ENCODE measurements at regions not wholly inside any gene's neighbourhood (a gene's known extent, or its start where the extent isn't known, plus 50 kb on each side); places are given as distances from the start of the nearest gene placed in this dataset.

GRCh38 chr11:42054351-42054900, 595.0 kb upstream of the LRRC4C start:
- FAIRE-seq: no peak

DNA sequence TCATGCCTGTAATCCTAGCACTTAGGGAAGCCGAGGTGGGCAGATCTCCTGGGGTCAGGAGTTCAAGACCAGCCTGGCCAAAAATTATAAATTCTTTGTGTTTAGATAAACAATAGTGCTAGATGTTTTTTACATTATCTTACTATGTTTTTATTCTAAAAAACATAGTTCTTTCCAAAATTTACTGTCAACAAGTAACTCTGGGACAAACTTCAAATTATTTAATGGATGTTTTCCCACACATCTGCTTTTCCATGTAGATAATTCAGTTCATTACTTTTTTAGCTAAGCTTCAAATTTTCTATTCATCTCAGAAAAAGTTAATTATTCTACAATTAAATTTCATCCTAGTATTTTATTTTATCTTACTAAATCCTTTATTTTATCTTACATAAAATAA, 596.2 kb upstream of the LRRC4C start:
- no peak for FAIRE-seq

- FAIRE-seq: no peak
These were observed 599.3 kb upstream of the LRRC4C start for GRCh38 chr11:42058794-42059193.

GRCh38 chr11:42065199-42065598, 605.7 kb upstream of the LRRC4C start:
- FAIRE-seq: peak; percentile 58

- FAIRE-seq: no peak
These were observed 606.7 kb upstream of the LRRC4C start for GRCh38 chr11:42066113-42066512.

DNA sequence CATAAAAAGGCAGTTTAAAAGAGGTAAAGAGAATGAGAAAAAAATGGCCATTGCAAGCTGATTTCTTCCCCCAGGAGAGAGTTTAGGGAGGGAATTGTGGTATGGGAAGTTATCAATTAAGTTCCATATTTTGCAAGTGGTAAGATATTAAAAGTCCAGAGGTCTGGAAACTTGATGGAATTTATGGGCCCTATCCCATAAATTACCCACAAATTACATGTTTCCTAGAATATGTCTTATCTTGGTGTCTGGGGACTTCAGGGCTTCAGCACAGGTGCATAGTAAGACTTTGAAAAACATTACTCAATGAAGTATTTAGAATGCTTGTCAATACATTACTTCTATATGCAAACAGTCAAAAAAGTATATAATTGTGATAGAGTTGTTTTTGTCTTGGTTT, 614.9 kb upstream of the LRRC4C start:
- no peak for FAIRE-seq

GRCh38 chr11:42075180-42075579, 615.7 kb upstream of the LRRC4C start:
- no peak for FAIRE-seq

DNA sequence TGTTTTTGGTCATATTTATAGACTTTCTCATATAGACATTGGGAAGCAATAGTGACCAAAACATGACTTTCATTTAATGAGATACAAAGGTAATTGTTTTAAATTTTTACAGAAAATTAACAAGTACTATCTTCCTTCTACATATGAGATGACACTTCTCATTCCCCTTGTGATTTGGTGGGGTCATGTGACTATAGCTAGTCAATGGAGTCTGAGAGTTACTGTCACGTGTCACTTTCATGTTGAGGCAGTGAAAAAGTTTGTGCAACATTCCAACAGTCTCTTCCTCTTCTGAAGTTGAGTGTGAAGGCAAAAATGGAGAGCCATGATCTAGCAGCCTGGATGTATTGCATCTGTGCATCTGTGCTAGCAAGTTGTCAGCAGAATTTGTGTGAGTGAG, 618.3 kb upstream of the LRRC4C start:
- FAIRE-seq: no peak

DNA sequence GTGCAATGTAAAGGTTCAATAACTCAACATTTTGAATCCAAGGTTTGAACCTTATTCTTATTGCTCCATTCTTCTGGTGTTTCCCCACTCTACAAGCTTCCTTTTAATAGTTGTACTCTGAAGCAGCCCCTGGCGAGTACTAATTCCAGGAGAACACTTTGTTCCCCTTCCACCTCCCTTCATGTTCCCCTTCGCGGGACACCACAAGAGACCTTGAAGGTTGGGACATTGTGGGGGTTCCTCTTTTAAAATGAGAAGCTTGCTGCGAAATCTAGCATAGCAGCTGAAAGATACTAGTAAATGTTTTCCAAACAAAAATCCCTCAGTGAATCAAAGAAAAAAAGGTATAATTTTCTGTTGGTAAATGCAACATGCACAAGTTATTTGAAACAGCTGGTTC, 626.3 kb upstream of the LRRC4C start:
- no peak for FAIRE-seq

DNA sequence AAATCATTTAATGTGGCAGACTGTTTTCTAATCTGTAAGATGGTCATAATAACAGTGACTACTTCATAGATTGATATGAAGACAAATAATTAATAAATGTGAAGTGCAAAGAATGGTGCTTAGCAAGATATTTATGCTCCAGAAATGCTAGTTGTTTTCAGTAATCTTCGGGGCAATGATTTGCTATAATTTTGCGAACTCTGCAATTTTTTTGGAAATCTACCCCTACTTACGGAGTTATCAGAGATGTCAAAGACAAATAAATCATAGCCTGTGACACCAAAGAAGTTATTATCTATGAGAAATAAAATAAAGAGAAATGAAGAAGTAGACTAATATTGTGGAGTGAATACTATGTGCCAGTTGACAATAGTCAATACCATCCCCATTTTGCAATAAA, 634.1 kb upstream of the LRRC4C start:
- FAIRE-seq: no peak

GRCh38 chr11:42098075-42098474, 638.6 kb upstream of the LRRC4C start:
- FAIRE-seq: no peak

GRCh38 chr11:42112866-42113265, 653.4 kb upstream of the LRRC4C start:
- FAIRE-seq: no peak

DNA sequence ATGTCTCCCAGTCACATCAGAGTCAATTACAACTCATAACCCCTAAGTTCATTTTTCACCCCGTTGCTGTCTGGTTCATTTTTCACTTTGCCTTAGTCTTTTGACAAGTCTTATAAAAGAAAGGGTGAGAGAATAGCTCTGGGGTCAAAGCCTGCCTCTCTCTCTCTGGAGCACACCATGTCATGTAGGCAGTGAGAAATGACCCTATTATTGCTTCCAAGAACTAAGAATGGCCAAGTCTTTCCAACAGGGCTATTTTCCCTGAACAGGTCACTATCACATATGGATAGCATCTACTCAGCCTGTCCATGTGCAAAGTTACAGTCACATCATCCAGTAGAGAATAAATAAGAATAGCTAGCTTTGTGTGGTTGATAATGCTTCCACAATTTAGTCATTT, 655.5 kb upstream of the LRRC4C start:
- no peak for FAIRE-seq

GRCh38 chr11:42138454-42138853, 679.0 kb upstream of the LRRC4C start:
- no peak for FAIRE-seq

- FAIRE-seq: no peak
These were observed 685.9 kb upstream of the LRRC4C start for GRCh38 chr11:42145311-42145710.

GRCh38 chr11:42161886-42162285, 702.4 kb upstream of the LRRC4C start:
- FAIRE-seq: no peak

DNA sequence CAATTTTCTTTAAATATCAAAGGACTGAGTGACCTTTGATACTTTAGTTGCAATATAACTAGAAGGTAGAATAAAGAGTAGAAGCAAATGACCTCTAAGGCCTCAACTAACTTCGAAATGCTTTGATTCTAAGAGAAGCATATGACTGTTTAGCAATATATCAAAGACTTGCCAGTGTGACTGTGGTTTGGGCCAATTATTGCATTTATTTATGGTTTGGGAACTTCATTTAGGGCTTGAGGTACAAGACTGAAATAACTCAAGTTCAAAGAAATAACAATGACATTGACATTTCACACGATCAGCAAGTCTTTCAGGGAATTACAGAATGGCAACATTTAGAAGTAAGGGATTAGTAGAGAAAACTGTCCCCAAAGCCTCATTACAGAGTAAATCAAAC, 709.7 kb upstream of the LRRC4C start:
- FAIRE-seq: no peak

- no peak for FAIRE-seq
These were observed 711.1 kb upstream of the LRRC4C start for GRCh38 chr11:42170601-42171000.

DNA sequence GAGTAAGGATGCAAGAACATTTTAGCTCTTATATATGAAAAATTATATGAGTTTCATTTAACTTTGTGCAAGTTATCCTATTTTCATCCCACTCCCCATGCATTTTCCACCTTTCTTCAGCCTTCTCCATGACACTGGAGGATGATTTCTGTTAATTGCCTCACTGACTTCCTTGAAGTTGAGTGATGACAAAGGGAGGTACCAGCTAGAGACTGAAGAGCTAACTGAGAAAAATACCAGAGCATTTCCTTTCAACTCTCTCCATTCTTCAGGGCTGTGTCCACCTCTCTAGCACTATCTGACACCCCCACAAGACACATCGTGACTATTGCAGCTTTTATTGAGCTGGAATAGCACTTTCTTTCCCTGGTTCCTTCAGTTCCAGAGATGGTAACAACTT, 711.6 kb upstream of the LRRC4C start:
- FAIRE-seq: no peak

DNA sequence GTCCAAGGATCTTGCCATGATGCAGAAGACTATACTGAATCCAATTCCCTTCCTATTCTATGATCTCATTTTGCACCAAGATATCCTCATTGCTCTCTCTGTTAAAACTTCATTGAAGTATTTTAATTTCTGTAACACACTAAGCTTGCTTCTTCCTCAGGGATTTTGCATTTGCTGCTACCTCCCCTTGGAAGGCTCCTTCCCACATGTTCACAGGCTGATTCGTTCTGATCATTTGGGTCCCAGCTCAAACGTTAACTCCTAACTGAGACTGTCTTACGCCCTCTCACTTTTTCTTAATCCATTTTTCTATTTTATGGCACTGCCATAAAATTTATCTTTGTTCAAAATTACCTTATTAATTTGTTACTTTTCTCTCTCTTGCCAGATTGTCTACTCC, 713.0 kb upstream of the LRRC4C start:
- no peak for FAIRE-seq

DNA sequence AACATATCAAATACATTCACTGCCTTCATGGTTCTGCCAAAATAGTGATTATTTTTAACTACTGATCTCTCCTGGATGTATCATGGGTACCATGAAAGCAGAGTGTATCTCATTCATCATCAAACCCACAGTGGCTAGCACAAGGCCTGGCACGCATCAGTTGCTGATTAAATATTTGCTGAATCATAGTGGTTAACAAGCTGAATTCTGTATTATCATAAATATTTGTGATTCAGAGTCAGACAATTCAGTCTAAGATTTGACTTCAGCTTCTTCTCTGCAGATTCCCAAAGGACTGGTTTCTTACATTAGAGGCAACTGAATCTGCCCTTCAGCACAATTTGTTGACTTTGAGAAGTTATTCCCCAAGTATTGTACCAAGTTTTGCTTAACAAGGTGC, 715.8 kb upstream of the LRRC4C start:
- no peak for FAIRE-seq

DNA sequence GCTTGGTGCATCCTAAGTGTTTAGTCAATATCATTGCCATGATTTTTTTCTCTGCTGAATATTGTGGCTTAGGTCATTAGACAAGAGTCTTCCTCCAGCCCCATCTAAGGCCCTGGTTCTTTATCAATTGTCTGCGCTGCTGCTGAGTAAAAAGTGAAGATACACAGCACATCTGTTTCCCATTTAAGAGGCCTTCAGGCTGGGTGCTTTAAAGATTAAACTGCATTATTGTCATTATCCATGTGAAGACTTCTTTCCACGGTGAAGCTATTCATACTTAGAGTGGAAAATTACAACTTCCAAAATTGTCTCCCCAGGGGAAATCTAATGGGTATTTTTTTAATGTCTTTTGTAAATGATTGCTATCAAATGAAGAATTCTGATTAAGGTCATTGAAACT, 719.8 kb upstream of the LRRC4C start:
- FAIRE-seq: no peak

- FAIRE-seq: no peak
These were observed 736.0 kb upstream of the LRRC4C start for GRCh38 chr11:42195289-42196013.

DNA sequence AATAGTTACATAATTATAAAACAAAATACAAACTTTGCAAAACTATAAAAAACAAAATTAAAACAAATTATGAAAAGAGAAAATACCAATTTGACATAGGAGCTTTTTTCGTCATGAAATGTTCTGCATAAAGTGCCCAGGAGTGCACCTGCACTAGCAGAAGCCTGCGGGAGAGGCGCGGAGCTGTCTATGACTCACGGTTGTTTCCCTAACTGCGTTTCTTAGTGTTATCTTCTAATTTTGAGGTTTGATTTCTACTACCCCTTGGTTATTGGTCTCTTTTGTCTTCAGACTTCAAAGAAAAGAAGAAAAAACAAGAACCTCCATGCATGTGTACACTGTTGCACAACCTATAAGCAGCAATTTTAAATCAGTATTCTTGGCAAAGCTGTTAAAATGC, 740.9 kb upstream of the LRRC4C start:
- no peak for FAIRE-seq

DNA sequence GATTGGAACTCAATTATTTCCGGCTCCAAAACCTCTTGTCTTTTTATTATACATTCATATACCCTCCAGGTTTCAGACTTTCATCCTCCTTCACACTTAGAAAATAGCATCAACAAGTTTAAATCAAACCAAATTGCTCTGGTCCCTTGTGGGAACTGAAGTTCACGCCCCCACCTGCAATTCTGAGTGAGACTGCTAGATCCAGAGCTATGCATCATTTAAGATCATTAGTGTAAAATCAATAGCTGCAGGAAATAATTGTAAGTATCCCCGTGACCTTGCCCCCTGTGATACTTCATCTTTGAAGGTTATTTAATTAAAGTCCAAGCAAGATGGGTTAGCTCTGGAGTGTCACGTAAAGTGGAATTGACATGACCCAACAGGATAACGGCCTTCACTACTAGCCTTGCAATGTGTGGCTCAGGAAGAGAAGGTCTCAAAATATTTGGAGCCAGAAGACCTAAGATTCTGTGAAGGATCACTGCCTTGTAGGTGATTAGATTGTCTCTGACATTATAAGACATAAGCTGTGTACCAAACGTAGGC, 742.2 kb upstream of the LRRC4C start:
- no peak for FAIRE-seq
